ENCODE measurements at regions not wholly inside any gene's neighbourhood (a gene's known extent, or its start where the extent isn't known, plus 50 kb on each side); places are given as distances from the start of the nearest gene placed in this dataset.

DNA sequence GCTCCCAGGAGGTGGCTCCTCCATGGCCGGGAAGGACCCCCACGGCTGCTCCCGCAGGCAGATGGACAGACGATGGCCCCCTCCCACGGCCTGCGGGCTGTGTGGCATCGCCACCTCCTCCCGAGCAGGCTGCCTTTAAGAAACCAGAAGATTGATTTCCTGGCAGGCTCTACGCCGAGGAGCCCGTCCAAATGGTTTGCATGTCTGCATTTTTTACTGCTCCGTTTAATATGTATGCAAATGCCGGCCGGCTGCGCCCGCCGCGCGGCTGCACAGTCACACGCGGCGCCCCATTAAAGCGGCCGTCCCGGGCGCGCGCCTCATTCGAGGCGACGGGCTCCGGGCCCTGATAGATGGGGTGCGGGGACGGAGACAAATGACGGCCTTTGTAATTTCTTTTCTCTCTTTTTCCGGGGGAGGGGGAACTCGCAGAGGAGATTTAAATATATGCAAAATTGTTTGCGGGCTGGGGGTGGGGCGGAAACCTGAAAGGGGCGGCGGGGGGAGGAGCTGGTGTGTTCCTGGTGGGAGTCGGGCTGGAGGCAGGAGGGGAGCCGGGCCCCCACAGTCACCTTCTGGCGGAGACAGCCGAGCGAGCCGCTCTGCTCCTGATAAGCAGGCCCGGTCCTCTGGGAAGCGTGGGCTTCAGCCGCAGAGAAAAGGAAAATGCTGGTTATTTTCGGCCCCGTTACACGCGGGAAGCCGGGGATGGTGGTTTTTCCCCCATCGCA lies 158.7 kb upstream of the IER5L start:
- DNase-seq, result no peak

DNA sequence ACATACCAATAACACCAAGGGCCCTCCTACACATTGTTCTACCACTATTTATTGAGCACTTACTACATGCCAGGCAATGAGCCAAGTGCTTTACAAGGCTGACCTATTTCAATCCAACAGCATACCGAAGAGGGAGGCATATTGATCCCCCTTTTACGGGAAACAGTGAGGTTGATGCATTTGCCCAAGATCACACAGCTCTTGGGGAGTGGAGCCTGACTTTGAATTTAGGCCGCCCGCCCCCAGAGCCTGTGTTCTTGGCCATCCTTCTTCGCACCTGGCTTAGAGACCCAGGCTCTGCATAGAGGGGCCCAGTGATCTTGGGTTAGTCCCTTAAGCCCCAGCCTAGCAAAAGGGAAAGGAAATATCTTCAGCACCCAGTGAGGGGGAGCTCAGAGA lies 158.1 kb upstream of the IER5L start:
- no peak for DNase-seq

DNA sequence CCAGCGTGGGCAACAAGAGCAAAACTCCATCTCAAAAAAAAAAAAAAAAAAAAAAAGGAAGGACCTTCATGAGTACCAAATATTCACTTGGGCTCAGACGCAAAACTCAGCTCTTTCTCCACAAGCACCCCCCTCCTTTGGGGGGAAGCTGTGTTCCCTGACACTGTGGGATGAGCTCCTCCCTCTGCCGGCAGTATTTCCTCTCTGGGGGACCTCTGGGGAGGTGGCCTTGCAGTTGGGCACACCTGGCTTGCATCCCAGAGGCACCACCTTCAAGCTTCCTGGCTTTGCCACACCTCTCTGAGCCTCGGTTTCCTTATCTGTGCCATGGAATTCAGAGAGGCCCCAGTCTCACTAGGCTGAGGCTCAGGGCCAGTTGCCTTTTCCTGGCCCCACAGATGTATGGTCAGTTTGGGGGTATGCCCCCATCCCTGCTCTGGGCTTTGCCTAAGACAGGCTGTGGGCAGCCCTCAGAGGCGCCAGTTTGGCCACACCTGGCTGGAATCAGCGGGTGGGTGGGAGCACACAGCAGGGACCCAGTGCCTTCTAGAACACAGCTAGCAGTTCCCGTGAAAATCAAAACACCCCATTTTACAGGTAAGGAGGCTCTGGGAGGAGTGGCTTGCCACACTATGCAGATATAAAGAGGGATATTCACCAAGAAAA lies 157.5 kb upstream of the IER5L start:
- no peak for DNase-seq

DNA sequence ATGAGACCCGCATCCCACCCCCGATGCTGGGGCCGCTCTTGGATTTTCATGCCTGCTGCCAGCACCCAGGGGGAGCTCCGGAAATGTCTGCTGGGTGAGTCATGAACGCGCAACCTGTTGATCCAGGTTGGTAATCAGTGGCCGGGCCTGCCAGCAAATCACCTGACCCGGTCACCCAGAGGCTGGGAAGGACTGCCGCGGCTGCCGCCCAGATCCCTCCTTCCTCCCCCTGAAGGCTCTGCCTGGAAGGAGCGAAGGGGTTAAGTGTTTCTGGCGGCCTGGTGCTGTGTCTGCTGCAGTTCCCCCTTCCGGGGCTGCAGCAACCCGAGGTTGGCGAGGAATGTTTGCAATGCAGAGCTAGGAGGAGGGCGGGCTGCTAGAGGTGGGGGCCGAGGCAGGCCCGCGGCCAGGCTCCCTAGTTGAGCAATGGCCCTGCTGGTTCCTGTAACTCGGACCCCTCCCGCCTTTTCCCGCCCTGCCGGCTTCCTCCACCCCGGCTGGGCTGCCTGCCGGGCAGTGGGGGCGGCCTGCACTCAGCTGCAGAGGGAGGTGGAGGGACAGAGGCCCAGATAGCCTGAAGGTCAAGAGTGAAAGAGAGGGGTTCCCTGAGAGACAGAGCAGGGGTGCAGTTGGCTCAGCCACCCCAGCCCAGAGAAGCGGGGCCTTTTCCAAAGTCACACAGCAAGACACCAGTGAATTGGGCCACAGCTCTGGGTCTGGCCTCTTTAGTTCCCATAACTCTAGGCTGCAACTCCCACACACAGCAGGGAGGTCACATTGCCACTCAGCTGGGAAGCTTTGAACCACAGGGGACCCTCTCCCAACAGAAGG lies 156.3 kb upstream of the IER5L start:
- DNase-seq, result no peak

DNA sequence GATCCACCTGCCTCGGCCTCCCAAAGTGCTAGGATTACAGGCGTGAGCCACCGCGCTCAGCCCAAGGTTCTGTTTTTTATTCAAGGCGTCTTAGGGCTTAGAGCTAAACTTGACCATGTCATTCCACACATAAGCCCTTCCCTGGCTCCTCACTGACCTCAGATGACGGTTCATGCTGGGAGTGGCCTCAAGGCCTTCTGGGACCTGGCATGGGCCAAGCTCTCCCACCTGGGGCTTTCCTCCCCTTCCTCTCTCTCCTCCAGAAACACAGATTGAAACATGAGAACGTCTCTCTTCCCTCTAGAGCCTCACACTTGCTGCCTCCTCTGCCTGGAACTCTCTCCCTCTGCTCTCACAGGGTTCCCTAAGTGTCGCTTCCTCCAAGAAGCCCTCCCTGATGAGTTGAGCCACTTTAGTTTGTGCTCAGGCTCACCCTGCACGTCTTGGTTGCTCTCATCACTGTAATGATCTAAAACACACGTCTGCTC lies 155.6 kb upstream of the IER5L start:
- no peak for DNase-seq

DNA sequence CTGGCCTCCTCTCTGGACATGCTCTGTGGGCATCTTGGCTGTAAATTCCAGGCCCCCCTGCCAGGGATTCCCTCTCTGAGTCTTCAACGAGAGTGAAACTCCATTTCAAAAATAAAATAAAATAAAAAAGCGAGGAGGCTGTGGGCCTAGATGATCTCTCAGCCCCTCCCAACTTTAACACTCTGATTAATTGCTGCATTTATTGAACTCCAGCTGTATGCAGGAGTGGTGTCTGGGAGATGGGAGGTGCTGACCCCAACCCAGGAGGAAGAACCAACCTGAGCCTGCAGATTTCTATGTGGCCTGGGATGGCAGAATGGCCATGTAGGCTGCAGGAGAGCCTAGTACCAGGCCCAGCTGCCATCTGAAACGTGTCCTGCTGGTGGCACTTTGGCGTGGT lies 154.5 kb upstream of the IER5L start:
- DNase-seq, result no peak

DNA sequence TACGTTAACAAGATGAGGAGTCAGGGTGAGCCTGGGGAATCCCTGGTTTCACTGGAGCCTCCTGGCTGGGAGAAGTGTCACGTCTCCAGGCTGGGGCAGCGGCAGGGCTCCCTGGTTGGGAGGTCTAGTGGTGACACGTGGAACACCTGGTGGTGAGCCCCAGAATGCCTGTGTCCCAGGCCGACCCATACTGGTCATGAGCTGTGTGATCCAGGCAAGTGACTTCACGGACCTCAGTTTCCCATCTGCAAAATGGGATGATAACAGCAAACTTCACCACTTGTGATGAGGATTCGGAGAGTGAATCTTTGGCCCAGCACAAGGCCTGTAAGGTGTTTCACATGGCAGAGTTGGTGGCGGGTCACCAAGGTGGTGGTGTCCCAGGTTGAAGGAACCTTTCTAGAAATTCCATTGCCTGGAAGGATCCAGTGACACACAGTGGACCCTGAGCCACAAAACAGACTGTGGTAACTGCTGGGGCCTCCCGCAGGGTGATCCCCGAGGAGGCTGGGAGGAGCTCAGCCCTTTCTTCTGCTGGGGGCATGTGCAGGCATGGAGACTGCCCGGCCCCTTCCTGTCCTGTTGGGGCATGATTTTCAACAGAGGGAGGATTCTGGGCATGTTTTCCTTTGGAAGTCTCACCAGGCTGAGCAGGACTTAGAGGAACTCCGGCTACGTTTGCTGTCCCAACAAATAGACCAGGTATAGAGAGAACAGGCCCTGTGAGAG lies 153.9 kb upstream of the IER5L start:
- DNase-seq, result no peak

DNA sequence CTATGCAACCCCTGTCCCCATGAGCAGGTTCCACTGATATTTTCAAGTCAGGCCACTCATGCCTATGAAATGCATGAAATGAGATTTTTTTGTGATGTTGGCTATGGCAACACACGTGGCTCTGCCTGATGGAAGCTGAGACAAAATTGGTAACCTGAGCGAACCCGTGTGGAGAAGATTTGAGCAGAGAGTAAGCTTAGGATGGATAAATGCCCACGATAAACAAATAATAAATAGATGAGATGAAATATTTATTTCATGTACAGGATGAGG lies 153.4 kb upstream of the IER5L start:
- DNase-seq, result no peak

DNA sequence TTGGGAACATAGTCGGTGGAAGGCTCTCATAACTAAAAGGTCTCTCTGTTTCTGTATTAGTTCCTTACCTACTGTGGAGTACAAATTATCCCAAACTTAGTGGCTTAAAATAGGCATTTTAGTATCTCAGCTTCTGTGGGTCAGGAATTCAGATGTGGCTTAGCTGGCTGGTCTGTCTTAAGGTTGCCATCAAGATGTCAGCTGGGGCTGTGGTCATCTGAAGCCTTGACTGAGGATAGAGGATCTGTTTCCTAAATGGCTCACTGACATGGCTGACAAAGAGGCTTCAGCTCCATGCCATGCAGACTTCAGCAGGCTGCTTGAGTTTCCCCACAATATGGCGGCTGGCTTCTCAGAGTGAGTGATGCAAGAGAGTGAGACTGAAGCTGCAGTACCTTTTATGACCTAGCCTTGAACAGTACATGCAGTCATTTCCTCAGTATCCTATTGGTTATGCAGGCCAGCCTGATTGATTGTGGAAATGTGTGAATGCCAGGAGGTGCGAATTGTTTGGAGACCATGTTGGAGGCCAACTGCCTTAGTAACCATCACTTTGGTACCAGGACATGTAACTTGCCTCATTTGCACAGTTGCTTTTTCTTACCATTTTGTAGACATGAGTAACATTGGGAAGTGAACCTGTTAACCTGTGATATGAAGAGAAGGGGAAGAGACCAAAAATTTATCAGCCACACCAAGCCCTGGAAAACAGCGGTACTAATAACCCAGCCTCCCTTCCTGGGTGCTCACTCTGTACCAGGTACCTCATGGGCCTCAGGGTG lies 152.8 kb upstream of the IER5L start:
- no peak for DNase-seq

DNA sequence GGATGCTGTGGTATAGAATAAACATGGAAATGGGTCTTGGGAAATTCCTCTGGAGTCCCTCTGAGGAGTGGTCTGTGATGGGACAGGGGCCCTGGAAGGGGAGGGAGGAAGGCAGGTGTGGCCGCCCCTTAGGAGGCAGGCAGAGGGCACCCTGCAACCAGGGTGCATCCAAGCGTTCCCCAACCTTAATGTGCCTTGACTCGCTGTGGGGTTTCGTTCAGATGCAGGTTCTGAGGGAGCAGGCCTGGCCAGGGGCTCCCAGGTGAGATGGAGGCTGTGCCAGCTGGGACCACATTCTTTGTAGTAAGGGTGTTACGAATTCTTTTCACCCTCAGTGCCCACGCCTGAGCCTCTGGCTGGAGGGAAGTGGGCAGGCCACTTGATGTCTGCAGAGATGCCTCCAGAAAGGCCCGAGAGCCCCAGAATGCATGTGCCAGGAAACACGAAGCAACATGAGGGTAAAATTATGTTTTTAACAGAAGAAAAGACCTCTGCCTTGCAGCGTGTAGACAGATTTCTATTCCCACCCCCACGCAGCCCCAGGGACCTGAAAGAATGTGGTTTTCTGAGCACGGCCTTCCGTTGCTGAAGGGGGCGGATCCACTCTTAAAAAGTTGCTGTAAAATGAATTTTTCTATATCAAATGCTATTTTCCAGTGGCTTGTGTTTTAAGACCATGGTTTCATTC lies 150.4 kb upstream of the IER5L start:
- DNase-seq, result no peak

DNA sequence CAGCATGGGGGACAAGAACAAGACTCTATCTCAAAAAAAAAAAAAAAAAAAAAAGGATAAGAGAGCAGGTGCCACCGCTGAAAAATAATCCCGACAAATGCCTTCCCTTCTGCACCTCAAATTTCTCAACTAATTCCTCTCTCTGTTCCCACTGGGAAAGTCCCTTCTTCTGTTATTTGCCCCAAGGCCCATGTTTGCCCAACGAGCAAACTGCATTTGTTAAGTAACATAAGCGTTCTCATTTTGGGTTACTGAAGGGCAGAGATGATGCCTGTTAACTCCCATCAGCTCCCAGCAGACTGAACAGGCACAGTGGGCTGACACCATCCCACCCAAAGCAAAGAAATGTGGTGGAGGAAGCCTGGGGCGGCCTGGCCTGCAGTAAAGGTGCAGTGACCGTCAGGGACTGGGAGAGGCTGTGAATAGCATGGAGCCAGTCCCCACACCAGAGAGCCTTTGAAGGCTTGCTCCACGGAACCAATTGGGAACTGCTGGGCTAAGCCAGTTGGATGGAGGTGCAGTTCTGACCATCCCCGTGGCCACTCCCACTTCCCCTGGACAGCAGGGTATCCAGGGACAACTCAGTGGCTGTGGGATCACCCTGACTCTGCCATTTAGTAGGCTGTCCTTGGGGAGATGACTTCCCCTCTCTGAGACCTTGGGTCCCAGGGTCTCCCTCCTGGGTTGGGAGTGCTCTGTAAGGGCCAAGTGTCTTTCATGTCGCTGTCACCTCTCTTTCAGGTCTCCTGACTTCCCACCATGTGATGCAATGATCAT lies 149.7 kb upstream of the IER5L start:
- no peak for DNase-seq

DNA sequence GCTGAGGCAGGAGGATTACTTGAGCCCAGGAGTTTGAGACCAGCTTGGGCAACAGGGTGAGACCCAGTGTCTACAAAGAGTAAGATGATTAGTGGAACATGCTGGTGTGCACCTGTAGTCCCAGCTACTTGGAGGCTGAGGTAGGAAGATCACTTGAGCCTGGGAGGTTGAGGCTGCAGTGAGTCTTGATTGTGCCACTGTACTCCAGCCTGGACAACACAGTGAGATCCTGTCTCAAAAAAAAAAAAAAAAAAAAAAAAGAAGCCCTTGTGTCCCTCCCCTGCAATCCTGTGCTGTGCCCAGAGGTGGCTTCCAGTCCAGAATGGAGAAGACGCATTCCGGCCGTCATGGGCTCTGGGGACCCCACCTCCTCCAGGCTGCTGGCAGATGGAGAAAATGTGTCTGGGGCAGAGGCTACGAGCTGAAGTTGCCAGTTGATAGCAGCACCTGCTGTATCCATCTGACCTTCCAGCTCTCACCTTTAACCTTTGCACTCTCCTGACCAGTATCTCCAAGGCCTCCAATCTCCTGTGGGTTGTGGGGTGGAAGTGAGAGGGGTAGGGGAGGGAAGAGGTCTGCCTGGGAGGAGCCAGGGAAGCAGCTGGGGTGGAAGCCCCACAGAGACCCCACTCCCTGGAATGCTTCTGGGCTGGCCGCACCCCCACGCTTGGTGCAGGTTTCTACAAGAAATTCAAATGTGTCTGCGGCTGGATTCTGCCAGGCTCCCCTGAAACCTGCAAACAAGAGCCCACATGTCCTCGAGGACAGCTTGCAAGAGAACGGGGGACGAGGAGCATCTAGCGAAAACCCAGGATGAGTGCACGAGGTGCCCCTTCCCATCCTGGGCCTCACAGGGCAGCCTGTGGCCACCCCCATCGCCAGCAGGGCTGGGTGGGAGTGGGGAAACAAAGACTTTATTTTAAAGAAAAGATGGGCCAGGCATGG lies 148.3 kb upstream of the IER5L start:
- DNase-seq, result no peak

DNA sequence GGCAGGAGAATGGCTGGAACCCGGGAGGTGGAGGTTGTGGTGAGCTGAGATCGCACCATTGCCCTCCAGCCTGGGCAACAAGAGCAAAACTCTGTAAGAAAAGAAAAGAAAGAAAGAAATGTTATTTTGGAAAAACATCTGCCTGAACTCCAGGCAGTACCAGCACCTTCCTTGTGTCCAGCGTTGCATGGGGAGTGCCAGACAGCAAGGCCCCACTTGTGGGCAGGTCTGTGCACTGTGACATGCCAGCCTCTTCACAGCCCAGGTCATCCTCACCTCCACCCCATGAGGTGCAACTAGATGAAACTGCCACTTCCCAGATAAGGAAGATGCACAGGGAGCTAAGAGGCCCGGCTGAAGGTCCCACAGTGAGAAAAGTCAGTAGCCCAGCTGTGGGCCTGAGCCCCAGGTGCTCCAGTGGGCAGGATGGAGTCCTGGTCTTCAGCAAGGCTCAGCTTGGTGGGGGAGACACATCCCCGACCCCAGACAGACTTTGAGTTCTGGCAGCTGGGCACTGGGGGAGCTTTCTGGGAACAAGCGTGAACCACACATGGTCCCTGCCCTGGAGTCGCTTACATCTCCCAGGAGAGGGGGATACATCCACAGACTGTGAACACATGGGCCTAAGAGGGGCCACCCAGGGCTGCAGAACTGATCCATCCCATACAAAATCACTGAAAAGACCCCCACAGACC lies 146.9 kb upstream of the IER5L start:
- no peak for DNase-seq

DNA sequence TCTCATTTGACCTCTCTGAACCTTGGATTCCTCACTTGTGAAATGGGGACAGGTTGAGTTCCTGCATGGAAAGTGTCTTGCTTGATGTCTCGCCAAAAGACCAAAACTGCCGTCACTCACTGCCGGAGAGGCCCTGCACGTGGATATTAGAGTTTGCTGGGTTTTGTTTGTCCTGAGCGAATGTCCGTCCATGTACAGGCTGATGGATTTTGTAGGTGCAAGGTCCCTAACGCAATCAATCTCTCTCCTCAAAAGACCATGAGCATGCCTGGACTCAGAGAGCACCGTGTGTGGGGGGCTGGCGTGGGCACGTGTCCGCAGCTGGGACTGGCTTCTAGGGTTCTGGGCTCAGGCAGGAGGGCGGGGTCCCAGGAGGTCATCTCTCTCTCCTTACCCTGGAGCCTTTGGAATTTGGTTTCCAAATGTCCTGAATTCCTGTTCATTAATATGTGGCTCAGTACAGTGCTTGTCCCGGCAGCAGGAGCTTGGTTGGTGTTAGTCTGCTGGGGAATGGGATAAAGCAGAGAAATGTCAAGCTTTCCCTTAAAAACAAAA lies 146.0 kb upstream of the IER5L start:
- no peak for DNase-seq

DNA sequence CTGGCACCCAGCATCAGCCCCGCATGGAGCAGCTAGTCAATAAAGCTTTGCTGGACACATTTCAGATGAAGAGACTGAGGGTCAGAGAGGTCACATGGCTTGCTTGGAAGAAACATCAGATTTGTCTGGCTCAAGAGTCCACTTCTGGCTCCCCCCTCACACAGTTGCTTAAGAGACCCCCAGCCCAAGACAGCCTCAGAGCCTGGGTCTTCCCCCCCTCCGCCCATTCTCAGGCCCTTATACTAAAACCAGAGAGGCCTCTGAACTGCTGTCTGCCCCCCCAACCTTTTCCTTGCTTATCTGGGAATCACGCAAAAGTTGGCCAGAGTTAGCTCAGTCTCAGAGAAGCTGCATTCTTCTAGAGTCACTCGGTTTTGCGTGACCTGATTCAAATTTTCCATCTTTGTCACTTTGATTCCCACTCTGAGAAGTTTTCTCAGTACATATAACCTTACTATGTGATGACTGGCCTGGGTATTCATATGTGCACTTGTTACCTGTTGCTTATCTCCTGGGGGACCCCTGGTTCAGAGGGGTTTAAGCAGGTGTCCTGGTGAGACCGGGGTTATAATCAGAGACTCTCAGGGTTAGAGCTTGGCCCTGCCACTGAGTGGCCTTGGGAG lies 145.4 kb upstream of the IER5L start:
- DNase-seq, result no peak

DNA sequence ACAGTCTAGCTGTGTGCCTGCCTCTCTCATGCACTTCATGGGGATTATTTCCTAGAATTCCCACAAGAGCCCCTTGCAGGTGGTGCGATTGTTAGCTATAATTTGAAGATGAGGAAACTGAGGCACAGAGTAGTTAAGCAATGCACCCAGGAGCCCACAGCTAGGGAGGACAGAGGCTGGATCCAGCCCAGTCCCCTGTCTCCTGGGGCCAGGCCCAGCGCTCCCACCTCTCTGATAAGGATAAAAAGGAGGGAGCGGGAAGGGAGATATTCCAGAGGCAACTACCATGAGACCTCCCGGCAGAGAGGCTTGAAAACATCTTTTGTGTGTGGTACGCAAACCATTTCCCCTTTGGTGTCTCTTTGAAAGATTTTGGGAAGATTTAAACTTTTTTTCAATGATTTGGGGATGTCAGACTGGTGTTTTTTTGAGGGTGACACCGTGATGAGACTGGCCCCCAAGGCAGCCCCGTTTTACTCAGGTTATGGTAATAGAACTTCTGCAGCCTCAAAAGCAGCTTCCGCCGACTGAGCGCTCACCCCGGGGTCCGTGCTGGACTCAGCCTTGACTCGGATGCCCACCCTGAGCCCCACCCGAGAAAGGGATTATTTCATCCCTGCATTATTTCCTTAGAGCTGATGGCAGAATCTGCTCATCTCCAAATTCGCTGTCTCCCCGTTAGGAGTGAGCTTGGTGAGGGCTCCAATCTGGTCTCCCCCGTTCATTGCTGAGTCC lies 144.7 kb upstream of the IER5L start:
- DNase-seq, result no peak

DNA sequence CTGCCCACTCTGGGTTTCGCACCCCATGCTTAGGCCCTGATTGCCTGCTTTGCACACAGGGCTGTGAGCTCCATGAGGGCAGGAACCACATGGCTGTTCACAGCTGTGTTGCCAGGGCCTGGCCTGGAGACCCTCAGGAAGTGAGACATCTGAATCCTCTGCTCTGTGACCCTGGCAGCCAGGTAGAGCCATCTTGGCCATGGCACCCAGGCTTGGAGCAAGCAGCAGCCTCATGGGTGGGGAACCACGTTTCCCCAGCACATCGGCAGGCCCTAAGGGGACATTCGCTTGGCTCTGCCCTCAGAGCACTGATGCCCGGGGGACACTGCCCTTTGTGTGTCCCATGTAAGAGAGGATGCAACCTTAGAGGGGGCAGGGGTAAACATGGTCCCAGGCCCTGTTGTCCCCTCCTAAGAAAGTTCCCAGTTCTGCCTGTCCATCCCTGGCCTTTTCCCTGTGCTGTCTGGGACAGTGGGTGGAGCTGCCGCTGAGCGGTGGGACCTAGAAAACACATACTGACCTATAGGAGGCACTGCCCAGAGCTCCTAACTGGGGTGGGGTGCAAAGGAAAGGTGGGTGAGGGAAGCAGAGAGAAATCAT lies 144.1 kb upstream of the IER5L start:
- no peak for DNase-seq
